Esophagus muscularis mucosa (tissue), 4 donors: ENCODE measurements at regions not wholly inside any gene's neighbourhood (a gene's known extent, or its start where the extent isn't known, plus 50 kb on each side); places are given as distances from the start of the nearest gene placed in this dataset.

Experiments used
- EP300 ChIP-seq: sonication (generic); formaldehyde crosslinking; IDR thresholded peaks from one replicate; pipeline ENCODE4 v1.6.1; 2017; ENCODE audit warnings: antibody characterized with exemption
- POLR2A ChIP-seq: fragments of 450-650 bp; IDR thresholded peaks from one replicate; pipeline ENCODE4 v1.6.1; 2017; ENCODE audit warnings: antibody characterized with exemption, moderate library complexity, mild to moderate bottlenecking, low read depth
- TF ChIP-seq, protein P1 (sequence below), 3 experiments: fragments of 200-600 bp in 2 of 3; fragments of 450-650 bp in 1 of 3; sonication (generic) in 2 of 3; IDR thresholded peaks; one replicate each; pipeline ENCODE4 v1.5.1; 2017 to 2019; ENCODE audit warnings: antibody characterized with exemption in 3 of 3, mild to moderate bottlenecking in 2 of 3, moderate library complexity in 1 of 3

DNA sequence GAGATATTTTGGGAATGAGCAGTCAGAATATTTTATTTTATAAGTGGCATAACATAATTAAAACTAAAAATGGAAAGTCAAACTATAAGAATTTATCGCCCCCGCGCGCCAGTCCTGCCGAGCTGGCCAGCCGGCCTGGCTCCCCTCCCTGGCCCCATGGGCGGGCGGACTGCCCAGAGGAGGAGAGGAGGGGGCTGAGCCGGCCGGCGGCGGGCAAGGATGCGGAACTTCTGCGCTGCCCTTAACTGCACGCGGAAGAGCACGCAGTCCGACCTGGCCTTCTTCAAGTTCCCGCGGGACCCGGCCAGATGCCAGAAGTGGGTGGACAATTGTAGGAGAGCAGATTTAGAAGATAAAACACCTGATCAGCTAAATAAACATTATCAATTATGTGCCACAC is 96.8 kb downstream of the DKK1 start:
- TF ChIP-seq EP300, result no peak
- TF ChIP-seq, protein P1, sequence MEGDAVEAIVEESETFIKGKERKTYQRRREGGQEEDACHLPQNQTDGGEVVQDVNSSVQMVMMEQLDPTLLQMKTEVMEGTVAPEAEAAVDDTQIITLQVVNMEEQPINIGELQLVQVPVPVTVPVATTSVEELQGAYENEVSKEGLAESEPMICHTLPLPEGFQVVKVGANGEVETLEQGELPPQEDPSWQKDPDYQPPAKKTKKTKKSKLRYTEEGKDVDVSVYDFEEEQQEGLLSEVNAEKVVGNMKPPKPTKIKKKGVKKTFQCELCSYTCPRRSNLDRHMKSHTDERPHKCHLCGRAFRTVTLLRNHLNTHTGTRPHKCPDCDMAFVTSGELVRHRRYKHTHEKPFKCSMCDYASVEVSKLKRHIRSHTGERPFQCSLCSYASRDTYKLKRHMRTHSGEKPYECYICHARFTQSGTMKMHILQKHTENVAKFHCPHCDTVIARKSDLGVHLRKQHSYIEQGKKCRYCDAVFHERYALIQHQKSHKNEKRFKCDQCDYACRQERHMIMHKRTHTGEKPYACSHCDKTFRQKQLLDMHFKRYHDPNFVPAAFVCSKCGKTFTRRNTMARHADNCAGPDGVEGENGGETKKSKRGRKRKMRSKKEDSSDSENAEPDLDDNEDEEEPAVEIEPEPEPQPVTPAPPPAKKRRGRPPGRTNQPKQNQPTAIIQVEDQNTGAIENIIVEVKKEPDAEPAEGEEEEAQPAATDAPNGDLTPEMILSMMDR (IDR thresholded peaks at IDR 0.05), result no peak
- TF ChIP-seq POLR2A, result no peak
